ENCODE measurements at regions not wholly inside any gene's neighbourhood (a gene's known extent, or its start where the extent isn't known, plus 50 kb on each side); places are given as distances from the start of the nearest gene placed in this dataset.
"Not testable (repeated sequence)": the region's sequence is repeated elsewhere in the genome, so short reads cannot be mapped to it uniquely, and the experiment has no call there.

- TF ChIP-seq, protein P1, sequence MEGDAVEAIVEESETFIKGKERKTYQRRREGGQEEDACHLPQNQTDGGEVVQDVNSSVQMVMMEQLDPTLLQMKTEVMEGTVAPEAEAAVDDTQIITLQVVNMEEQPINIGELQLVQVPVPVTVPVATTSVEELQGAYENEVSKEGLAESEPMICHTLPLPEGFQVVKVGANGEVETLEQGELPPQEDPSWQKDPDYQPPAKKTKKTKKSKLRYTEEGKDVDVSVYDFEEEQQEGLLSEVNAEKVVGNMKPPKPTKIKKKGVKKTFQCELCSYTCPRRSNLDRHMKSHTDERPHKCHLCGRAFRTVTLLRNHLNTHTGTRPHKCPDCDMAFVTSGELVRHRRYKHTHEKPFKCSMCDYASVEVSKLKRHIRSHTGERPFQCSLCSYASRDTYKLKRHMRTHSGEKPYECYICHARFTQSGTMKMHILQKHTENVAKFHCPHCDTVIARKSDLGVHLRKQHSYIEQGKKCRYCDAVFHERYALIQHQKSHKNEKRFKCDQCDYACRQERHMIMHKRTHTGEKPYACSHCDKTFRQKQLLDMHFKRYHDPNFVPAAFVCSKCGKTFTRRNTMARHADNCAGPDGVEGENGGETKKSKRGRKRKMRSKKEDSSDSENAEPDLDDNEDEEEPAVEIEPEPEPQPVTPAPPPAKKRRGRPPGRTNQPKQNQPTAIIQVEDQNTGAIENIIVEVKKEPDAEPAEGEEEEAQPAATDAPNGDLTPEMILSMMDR (IDR thresholded peaks at IDR 0.05): not testable (repeated sequence)
- TF ChIP-seq POLR2A, EP300 (IDR thresholded peaks at IDR 0.05): not testable (repeated sequence)
These were observed 363.8 kb upstream of the DEFB115 start for GRCh38 chr20:30893346-30894314.
